H7 (cell line): ENCODE measurements at regions not wholly inside any gene's neighbourhood (a gene's known extent, or its start where the extent isn't known, plus 50 kb on each side); places are given as distances from the start of the nearest gene placed in this dataset.

Experiments
- DNase-seq: peaks from one replicate; pipeline ENCODE4 v3.0.0; 2012
- H3K27me3 ChIP-seq: 2 replicates; pipeline ENCODE4 v1.6.0; 2011; ENCODE audit warnings: mild to moderate bottlenecking, low read length; ENCODE audit not compliant: control insufficient read depth, insufficient read depth
- H3K36me3 ChIP-seq: replicated peaks from 2 replicates; pipeline ENCODE4 v1.5.1; 2011; ENCODE audit warnings: low read length; ENCODE audit not compliant: control insufficient read depth, insufficient read depth
- H3K4me3 ChIP-seq: 2 replicates; pipeline ENCODE4 v1.5.1; 2011; ENCODE audit warnings: low read depth, mild to moderate bottlenecking, control low read depth, low read length, moderate library complexity; ENCODE audit not compliant: insufficient read depth

GRCh38 chr6:130752267-130752666 lies 74.9 kb upstream of the SMLR1 start:
- H3K4me3 ChIP-seq, result no peak overlapping the region
- no peaks in the 10 kb centered on the region for H3K27me3 ChIP-seq
- no peak for DNase-seq
- no peaks in the 10 kb centered on the region for H3K36me3 ChIP-seq

- no peak overlapping the region for H3K4me3 ChIP-seq
- H3K27me3 ChIP-seq, result no peaks in the 10 kb centered on the region
- H3K36me3 ChIP-seq, result no peaks in the 10 kb centered on the region
- no peak for DNase-seq
Observed at GRCh38 chr6:130754786-130755367, 72.3 kb upstream of the SMLR1 start.

DNA sequence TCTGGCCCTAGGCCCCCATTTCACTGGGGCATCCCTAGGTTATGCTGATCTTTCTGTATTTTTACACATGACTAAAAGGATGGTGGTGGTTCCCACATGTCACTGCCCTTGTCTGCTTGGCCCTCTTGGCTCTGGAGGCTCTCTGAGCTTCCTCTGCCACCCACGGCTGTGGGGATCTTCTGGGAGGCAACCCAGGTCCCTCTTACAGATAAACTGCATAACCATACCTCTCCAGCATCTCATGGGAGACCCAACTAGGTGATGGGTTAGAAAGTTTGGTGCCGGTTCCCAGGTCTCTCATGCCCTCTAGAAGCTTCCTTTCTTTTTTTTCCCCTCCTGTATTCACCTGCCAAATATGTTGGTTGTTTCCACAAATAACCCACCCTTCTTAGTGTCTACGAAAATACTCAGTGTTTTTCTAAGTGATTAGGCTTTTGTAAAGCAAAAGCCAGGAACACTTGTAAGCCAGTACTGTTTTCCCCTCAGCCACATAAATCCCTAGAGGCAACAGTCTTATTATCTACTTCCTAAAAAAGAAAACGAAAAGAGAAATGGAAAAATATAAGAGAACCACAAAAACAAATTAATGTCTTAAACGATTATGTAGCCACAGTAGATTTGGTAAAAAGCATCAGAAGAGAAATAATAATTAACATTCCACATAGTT lies 71.7 kb upstream of the SMLR1 start:
- Histone ChIP-seq H3K4me3 (no peak overlapping the region), H3K36me3 (no peaks in the 10 kb centered on the region), H3K27me3 (no peaks in the 10 kb centered on the region)
- DNase-seq, result no peak

DNA sequence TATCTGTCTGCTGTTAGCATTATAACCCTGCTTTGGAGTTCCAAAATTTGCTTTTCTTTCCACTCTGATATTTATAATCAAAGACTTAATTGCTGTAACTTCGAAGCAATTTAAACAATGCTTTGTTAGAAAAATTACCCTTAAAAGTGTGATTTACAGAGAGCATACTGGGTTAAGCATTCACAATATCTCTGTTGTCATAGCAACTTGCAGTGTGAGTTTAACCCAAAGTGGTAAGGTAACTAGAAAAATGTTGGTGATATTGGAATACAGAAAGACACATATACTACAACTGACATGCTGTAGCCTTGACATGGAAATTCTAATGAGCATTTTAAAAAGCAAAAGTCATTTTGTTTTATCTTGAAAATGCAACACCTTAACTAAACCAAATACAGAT lies 70.4 kb upstream of the SMLR1 start:
- DNase-seq, result no peak
- Histone ChIP-seq H3K4me3 (no peak overlapping the region), H3K27me3 (no peaks in the 10 kb centered on the region), H3K36me3 (no peaks in the 10 kb centered on the region)

DNA sequence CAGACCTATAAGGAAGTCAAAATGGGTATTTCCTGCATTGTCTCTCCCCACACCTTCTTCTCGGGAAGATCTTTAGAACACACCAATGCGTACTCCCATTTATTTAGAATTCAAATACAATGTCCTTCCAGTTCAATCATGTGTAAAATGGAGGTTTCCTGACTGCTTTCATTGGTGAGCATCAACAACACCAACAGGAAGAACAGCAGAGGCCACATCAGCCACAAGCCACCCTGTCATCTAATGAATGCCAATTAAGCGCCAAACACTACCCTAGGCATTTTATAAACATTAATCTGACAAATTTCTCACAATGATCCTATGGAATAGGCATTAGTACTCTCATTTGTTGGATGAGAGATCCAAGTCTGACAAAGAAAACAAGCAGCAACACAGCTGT lies 68.4 kb upstream of the SMLR1 start:
- DNase-seq, result no peak
- H3K27me3 ChIP-seq, result no peaks in the 10 kb centered on the region
- no peak overlapping the region for H3K4me3 ChIP-seq
- no peaks in the 10 kb centered on the region for H3K36me3 ChIP-seq

- Histone ChIP-seq H3K27me3 (no peaks in the 10 kb centered on the region), H3K36me3 (no peaks in the 10 kb centered on the region), H3K4me3 (no peak overlapping the region)
- DNase-seq, result peak; percentile 71
Observed at GRCh38 chr6:130760006-130760405, 67.2 kb upstream of the SMLR1 start.

GRCh38 chr6:130761286-130761685 lies 65.9 kb upstream of the SMLR1 start:
- Histone ChIP-seq H3K27me3 (no peaks in the 10 kb centered on the region), H3K4me3 (no peak overlapping the region), H3K36me3 (no peaks in the 10 kb centered on the region)
- no peak for DNase-seq

DNA sequence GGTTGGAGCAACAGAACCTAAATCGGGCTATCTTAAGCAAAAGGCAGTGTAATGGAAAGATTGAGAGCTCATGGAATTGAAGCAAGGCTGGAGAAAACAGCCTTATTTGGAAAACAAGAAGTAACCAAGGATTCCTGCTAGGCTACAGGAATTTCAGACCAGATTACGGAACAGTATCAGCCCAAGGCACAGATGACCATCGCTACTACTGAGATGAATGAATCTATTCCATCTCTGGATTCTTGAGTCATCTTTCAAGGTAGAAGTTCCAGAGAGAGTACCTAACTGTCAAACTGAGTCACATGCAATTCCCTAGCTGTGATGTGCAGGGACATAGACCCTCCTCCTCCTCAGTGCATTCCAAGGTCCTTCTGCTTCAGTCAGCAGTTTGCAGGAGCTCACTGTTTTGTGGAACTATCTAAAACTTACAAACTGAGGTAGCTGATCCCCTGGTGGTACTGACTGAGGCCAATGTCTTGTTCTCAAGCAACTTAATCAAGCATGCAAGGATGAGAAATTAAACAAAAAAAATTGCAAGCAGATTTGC lies 62.0 kb upstream of the SMLR1 start:
- no peak overlapping the region for H3K4me3 ChIP-seq
- H3K27me3 ChIP-seq, result no peaks in the 10 kb centered on the region
- DNase-seq, result no peak
- no peaks in the 10 kb centered on the region for H3K36me3 ChIP-seq

DNA sequence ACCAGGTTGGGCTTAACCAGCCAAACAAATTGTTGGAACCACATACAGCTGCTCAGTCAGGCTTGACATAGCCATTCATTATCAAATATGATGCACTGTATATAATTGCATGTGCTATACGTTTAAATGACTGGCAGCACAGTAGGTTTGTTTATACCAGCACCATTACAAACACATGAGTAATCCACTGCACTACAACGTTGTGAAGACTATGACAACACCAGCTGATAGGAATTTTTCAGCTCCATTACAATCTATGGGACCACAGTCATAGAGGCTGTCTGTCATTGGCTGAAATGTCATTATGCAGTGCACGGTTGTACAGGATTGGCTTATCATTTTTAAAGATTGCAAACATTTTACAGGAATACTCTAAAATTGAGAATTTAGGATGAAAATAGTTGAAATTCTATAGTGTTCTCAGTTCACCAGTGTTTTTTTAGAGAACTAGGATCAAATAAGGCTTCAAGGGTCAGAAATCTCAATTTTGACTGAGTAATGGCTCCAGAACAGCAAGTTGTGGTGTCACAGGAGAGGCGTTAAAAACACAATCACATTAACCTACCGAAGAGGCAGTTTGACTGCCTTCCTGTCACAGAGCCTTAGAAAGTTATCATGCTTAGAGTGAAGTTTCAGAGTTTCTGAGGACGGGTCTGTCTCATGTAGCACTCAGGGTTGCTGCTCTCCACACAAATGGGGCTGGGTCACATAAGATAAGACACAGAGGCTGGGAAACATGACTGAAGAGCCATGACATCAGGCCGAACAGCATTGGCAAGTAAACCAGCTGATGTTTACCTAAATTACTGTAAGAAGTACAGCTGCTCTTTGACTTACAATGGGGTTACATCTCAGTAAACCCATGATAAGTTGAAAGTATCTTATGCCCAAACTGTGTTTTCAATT lies 60.7 kb upstream of the SMLR1 start:
- Histone ChIP-seq H3K36me3 (no peaks in the 10 kb centered on the region), H3K27me3 (no peaks in the 10 kb centered on the region), H3K4me3 (no peak overlapping the region)
- DNase-seq, result no peak

DNA sequence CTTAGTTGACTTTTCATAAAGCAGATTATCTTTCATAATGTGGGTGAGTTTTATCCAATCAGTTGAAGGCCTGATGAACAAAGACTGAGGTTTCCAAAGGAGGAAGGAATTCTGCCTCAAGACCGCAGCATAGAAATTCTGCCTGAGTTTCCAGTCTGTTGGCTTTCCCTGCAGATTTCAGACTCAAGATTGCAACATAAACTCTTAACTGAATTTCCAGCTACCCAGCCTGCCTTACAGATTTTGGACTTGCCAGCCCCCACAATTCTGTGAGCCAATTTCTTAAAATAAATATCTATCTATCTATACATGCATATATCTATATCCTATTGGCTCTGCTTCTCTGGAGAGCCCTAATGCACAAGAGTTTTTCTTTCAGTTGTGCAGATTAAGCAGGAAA lies 57.3 kb upstream of the SMLR1 start:
- no peaks in the 10 kb centered on the region for H3K36me3 ChIP-seq
- no peaks in the 10 kb centered on the region for H3K27me3 ChIP-seq
- DNase-seq, result no peak
- H3K4me3 ChIP-seq, result no peak overlapping the region

DNA sequence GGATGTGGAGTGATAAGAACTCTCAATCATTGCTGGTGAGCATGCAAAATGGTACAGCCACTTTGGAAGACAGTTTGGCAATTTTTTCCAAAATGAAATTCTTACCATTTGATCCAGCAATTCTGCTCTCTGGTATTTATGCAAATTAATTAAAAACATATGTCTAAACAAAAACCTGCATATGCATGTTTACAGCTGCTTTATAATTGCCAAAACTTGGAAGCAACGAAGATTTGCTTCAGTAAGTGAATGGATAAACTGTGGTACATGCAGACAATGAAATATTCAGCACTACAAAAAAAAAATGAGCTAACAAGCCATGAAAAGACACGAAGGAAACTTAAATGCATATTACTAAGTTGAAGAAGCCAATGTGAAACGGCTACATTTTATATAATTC lies 55.5 kb upstream of the SMLR1 start:
- DNase-seq, result no peak
- Histone ChIP-seq H3K36me3 (no peaks in the 10 kb centered on the region), H3K4me3 (no peak overlapping the region), H3K27me3 (no peaks in the 10 kb centered on the region)

- no peak for DNase-seq
Observed at GRCh38 chr6:130773860-130774259, 53.3 kb upstream of the SMLR1 start.

DNA sequence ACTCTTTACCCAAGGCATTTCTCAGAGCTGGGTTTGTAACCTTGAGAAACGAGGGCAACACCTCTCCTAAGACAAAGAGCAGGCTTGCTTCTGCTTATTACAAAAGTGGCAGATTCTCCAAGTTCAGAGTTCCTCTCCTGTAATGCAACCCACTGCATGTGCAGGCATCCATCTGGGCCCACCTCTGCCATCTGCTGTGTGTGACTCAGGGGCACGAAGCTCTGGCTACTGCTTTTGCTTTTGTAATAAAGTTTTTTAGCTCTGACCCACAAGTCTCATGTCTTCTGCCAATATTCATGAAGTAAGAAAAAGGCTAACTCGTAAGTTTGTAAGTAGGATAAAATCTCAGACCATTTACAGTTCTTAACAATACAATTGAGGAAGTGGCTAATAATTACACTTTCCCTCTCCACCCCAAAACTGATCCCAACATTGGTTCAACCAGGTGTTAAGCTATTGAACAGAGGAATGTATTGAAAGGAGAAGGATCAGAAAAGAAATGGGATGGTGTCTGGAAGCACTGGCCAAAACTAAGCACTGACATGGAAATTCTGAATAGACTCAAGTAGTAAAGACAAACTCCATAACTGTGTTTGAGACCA lies 51.7 kb upstream of the SMLR1 start:
- no peaks in the 10 kb centered on the region for H3K27me3 ChIP-seq
- H3K4me3 ChIP-seq, result no peak overlapping the region
- no peaks in the 10 kb centered on the region for H3K36me3 ChIP-seq
- no peak for DNase-seq

More at GRCh38 chr6:130773860-130774259, 53.3 kb upstream of the SMLR1 start:
- H3K27me3 ChIP-seq, result no peaks in the 10 kb centered on the region
- H3K4me3 ChIP-seq, result no peak overlapping the region
- H3K36me3 ChIP-seq, result no peaks in the 10 kb centered on the region

- Histone ChIP-seq H3K4me3 (no peak overlapping the region), H3K27me3 (no peaks in the 10 kb centered on the region), H3K36me3 (no peaks in the 10 kb centered on the region)
- DNase-seq, result no peak
Observed at GRCh38 chr6:130776287-130776925, 50.8 kb upstream of the SMLR1 start.
